T-helper 2 cell treated with Interferon-gamma antibody and Interleukin-4, amounts not matched to agents 5 μg/mL and 100 μg/mL, for 36 hours (primary cell): ENCODE measurements at regions not wholly inside any gene's neighbourhood (a gene's known extent, or its start where the extent isn't known, plus 50 kb on each side); places are given as distances from the start of the nearest gene placed in this dataset.

ENCODE experiments used
- DNase-seq: peaks from one replicate; pipeline ENCODE4 v3.0.0; 2021; ENCODE audit warnings: low spot score
- H3K27ac Mint-ChIP-seq: one replicate; pipeline ENCODE4 v1.8.0; 2021; ENCODE audit warnings: mild to moderate bottlenecking, mixed read lengths
- H3K27me3 Mint-ChIP-seq: one replicate; pipeline ENCODE4 v1.8.0; 2021; ENCODE audit warnings: low read depth, mixed read lengths
- H3K36me3 Mint-ChIP-seq: one replicate; pipeline ENCODE4 v1.8.0; 2021; ENCODE audit warnings: low read depth, mixed read lengths
- H3K4me1 Mint-ChIP-seq: one replicate; pipeline ENCODE4 v1.8.0; 2021; ENCODE audit warnings: low read depth, mixed read lengths
- H3K4me3 Mint-ChIP-seq: one replicate; pipeline ENCODE4 v1.8.0; 2022; ENCODE audit warnings: mild to moderate bottlenecking, moderate library complexity, mixed read lengths
- H3K9me3 Mint-ChIP-seq: one replicate; pipeline ENCODE4 v1.8.0; 2021; ENCODE audit warnings: mixed read lengths

DNA sequence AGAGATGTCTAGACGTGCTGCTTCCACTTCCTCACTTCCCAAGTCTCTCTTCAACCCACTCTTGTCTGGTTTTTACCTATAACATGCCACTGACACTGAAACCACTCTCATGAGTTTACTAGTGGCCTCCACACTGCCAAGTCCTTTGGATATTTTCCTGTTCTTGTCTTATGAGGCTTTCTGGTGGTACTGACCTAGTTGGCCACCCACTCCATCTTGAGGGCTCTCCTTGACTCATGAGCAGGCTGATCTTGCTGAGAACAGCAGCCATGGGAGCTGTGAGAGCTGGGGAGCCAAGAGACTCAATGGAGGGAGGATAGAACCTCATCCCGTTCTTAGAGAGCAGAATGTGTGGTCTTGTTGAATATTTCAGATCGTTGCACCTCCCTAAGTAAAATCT lies 283.4 kb upstream of the PRDM1 start:
- Mint-ChIP-seq H3K27ac (no peak overlapping the region), H3K9me3 (peaks cover 13% of the 10 kb centered on the region), H3K27me3 (no peaks in the 10 kb centered on the region), H3K36me3 (peaks cover 11% of the 10 kb centered on the region), H3K4me3 (no peak overlapping the region), H3K4me1 (peaks cover 26% of the 10 kb centered on the region)
- no peak for DNase-seq

DNA sequence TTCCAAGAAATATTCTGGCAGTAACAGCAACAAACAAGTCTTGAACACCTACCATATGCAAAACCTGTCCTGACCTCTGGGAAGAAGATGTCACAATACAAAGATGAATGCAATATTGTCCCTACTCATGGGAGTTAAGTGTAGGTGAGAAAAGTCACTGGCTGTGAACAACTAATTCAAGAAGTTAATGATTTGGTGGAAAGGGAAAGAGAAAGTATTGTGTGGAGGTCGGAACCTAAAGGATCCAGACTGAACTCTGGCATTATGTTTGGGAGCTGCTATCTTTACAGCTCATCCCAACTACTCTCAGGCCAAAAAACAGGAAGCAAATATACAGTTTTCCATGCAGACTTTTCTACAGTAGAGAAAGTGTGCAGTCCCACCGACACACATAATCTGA lies 285.3 kb upstream of the PRDM1 start:
- H3K27me3 Mint-ChIP-seq, result no peaks in the 10 kb centered on the region
- H3K4me1 Mint-ChIP-seq, result peaks cover 33% of the 10 kb centered on the region
- H3K36me3 Mint-ChIP-seq, result peaks cover 5% of the 10 kb centered on the region
- H3K4me3 Mint-ChIP-seq, result no peak overlapping the region
- no peak overlapping the region for H3K27ac Mint-ChIP-seq
- peaks cover 8% of the 10 kb centered on the region for H3K9me3 Mint-ChIP-seq
- no peak for DNase-seq

DNA sequence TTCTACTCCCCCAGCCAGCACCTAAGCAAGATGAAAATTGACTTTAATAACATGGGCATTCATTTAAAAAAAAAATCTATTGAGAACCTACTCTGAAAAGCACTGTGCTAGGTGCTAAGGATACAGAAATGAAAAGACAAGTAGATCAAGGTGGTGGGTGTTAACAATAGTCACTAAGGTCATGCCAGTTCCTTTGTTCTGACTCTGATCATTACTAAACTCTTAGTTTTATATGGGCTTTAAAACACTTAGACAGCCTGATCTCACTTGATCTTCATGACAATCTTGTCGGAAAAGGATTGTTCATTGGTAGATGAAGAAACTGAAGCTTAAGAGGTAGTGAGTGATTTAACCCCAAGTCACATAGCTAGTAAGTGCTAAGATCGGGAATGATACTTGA lies 285.7 kb upstream of the PRDM1 start:
- Mint-ChIP-seq H3K27ac (no peak overlapping the region), H3K9me3 (peaks cover 8% of the 10 kb centered on the region), H3K27me3 (no peaks in the 10 kb centered on the region)

DNA sequence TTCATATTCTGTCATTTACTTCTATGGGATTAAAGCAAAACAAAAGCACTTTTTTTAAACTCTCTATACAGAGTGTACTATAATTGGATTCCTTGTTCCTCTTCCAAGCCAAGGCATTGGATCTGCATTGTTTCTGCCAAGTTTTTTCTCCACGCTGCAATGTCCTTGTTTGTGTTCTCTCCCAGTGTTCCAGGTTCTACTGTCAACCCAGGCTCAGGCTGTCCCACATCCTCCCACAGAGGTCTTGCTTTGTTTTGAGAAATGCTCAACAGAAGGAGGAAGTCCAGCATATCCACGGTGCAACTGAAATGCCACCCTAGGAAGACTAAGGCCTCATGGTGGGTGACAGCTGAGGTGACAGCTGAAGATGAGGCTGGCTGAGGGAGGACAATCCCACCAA lies 287.1 kb upstream of the PRDM1 start:
- no peak for DNase-seq
- Mint-ChIP-seq H3K9me3 (peaks cover 8% of the 10 kb centered on the region), H3K4me3 (no peak overlapping the region), H3K4me1 (peaks cover 50% of the 10 kb centered on the region), H3K36me3 (peaks cover 5% of the 10 kb centered on the region), H3K27ac (no peak overlapping the region), H3K27me3 (no peaks in the 10 kb centered on the region)

More for the DNA sequence above, 285.7 kb upstream of the PRDM1 start:
- Mint-ChIP-seq H3K4me1 (peaks cover 37% of the 10 kb centered on the region), H3K4me3 (no peak overlapping the region), H3K36me3 (peaks cover 5% of the 10 kb centered on the region)
- DNase-seq, result no peak

DNA sequence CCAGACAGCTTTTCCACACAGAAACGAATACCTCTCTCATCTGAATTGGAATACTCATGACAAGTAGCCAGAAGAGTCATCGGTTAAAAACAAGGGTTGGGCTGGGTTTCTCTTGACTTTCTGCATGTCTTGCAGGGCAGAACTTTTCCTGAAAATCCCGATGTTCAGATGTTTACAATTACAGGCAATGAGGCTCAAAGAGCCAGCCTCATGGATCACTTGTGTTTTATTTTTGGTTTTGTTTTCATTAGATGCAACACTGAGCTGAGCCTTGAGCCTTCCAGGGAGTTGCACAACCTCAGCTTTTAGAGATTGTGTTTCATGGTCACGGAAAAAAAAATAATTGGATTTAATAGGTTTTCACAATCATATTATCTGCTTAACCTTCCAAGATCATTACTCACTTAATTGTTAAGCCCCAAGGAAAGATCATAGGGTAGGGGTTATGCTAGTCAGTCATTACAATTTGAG lies 288.1 kb upstream of the PRDM1 start:
- peaks cover 59% of the 10 kb centered on the region for H3K4me1 Mint-ChIP-seq
- no peak overlapping the region for H3K27ac Mint-ChIP-seq
- DNase-seq, result no peak
- H3K4me3 Mint-ChIP-seq, result no peak overlapping the region
- H3K27me3 Mint-ChIP-seq, result no peaks in the 10 kb centered on the region
- peaks cover 5% of the 10 kb centered on the region for H3K36me3 Mint-ChIP-seq
- peaks cover 8% of the 10 kb centered on the region for H3K9me3 Mint-ChIP-seq

DNA sequence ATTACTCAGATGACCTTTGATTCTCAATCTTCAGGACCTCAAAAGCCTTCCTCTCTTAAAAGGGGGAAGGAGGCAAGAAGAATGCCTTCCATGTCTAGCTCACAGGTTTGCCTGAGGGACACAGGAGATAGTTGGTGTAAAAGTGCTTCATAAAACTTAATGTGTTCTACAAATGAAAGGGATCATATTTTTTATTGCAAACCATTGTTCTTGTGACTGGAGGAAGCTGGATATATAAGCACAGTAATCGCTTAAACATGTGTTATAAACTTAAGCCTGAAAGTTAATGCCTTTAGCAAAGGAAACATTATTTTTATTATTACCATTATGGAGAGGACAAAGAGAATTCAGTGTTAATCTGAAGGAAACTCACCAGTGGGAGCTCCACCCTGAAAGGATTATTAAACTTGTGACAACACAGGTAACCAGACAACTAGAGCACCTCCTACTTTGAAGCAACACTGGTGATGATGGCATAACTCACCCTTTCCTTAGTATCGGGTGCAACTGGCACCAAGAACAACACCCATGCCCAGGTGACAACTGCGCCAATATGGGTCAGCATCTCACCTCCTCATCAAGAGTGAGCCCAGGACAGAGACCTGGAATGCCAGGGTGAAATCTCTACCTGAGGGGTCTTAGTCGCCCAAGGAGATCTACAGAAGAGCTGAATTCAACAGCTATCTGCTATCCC lies 288.7 kb upstream of the PRDM1 start:
- H3K36me3 Mint-ChIP-seq, result peaks cover 5% of the 10 kb centered on the region
- peaks cover 65% of the 10 kb centered on the region for H3K4me1 Mint-ChIP-seq
- no peak overlapping the region for H3K27ac Mint-ChIP-seq

DNA sequence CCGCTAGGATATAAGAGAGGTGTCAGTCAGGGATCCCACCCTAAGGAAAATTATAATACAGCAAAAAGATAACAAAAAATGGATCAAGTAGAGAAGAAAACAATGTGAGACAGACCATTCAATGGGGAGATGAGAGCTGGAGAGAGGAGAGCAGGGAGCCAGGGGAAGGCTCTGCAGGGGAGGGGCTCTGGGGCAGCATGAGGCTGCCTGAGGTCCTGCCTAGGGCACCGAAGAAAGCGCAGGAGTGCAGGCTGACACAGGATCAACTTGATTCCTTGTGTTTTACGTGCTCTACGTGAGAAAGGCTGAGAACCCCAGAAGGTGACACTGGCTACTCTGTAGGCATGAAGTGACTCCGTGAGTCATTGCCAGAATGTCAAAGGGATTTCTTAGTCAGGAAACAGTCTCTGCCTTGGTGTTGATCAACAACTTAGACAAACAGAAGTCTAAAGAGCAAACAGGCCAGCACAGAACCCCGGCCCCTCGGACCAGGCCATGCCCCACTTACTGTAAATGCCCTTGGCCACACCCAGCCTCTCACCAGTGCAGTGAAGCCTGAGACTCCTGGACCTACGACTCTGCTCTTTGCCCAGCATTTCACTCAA lies 290.1 kb upstream of the PRDM1 start:
- Mint-ChIP-seq H3K4me3 (no peak overlapping the region), H3K27me3 (no peaks in the 10 kb centered on the region), H3K27ac (peak overlapping the region; percentile 22), H3K4me1 (peaks cover 78% of the 10 kb centered on the region), H3K36me3 (peaks cover 2% of the 10 kb centered on the region), H3K9me3 (peaks cover 8% of the 10 kb centered on the region)
- DNase-seq, result peak; percentile 39

More for the DNA sequence above, 288.7 kb upstream of the PRDM1 start:
- Mint-ChIP-seq H3K4me3 (no peak overlapping the region), H3K27me3 (no peaks in the 10 kb centered on the region), H3K9me3 (peaks cover 8% of the 10 kb centered on the region)
- no peak for DNase-seq

DNA sequence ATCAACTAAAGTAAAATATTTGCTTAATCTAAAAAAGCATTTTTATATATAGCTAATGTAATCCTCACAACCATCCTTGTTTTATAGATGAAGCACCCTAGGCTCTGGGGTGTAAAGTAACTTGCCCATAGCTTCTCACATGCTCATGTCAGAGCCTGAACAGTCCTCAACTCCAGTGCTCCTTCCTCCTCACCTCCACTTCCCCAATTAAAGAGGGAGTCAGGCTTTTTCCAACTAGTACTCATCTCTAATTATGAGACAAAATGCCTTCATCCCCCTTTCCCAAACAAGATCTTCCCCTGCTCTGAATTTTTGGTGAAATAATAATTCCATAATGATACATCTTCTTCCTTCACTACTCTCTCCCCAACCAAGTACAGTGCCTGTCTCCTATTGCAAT lies 290.8 kb upstream of the PRDM1 start:
- peaks cover 76% of the 10 kb centered on the region for H3K4me1 Mint-ChIP-seq
- no peaks in the 10 kb centered on the region for H3K36me3 Mint-ChIP-seq
- H3K27ac Mint-ChIP-seq, result peak overlapping the region; percentile 22
- peaks cover 2% of the 10 kb centered on the region for H3K9me3 Mint-ChIP-seq
- no peaks in the 10 kb centered on the region for H3K27me3 Mint-ChIP-seq
- DNase-seq, result no peak
- no peak overlapping the region for H3K4me3 Mint-ChIP-seq

DNA sequence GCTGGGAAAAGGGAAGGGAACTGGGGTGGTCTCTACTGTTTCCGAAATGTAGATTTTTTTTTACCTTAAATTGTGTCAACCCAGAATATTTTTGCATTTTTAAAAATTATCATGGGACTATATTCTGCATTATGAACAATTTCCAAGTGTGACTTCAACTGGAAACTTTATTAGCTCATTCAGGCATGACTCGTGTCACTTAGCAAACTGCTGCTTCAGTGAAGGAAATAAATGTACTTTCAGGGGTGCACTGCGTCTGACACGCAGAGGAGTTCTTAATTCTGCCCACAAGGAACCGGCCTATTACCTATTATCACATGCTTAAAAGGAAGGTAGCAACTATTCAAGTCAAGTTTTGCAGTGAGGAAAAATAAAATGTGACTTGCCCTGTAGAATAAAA lies 291.3 kb upstream of the PRDM1 start:
- Mint-ChIP-seq H3K27ac (no peak overlapping the region), H3K27me3 (no peaks in the 10 kb centered on the region), H3K36me3 (no peaks in the 10 kb centered on the region), H3K4me3 (no peak overlapping the region), H3K4me1 (peaks cover 74% of the 10 kb centered on the region), H3K9me3 (no peaks in the 10 kb centered on the region)
- no peak for DNase-seq

DNA sequence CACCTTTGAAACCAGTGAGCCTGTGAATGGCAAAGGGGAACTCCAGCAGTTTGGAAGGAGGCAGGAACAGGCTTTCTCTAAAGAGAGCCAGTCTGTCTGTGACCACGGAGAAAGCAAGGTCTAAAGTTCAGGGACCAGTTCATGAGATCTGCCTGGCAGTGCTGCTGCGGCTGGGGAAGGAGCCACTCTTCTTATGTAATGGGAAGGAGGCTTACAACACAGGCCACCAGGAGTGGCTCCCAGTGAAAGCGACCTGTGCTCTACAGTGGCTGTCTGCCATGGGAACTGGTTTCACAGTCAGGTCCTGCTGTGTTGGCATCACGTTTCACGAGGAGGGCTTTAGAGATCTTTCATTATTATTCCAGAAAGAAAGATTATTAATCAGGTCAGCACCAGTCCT lies 291.9 kb upstream of the PRDM1 start:
- Mint-ChIP-seq H3K36me3 (no peaks in the 10 kb centered on the region), H3K9me3 (no peaks in the 10 kb centered on the region), H3K27me3 (no peaks in the 10 kb centered on the region), H3K4me3 (no peak overlapping the region), H3K4me1 (peaks cover 78% of the 10 kb centered on the region), H3K27ac (peak overlapping the region; percentile 43)
- DNase-seq, result no peak

DNA sequence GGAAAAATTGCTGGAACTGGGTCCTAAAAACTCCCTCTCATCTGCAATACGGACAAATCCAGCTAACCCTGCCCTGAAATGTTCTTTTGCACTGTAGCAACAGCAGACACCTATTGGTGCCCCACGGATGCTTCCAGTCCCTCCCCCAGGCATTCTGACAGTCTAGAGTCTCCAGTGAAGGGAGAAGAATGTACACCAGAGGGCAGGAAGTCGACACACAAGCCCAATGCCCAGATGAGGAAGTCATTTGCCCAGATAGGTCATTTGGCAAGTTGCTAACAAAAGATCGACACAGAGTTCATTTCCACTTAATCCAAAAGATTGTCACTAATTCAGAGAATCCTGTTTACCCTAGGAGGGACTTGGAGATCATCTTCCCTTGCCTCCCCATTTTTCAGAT lies 293.0 kb upstream of the PRDM1 start:
- Mint-ChIP-seq H3K9me3 (peaks cover under 1% of the 10 kb centered on the region), H3K27ac (peak overlapping the region; percentile 69), H3K27me3 (no peaks in the 10 kb centered on the region), H3K4me1 (peaks cover 74% of the 10 kb centered on the region), H3K36me3 (peaks cover 2% of the 10 kb centered on the region), H3K4me3 (peak overlapping the region; percentile 49)
- no peak for DNase-seq

DNA sequence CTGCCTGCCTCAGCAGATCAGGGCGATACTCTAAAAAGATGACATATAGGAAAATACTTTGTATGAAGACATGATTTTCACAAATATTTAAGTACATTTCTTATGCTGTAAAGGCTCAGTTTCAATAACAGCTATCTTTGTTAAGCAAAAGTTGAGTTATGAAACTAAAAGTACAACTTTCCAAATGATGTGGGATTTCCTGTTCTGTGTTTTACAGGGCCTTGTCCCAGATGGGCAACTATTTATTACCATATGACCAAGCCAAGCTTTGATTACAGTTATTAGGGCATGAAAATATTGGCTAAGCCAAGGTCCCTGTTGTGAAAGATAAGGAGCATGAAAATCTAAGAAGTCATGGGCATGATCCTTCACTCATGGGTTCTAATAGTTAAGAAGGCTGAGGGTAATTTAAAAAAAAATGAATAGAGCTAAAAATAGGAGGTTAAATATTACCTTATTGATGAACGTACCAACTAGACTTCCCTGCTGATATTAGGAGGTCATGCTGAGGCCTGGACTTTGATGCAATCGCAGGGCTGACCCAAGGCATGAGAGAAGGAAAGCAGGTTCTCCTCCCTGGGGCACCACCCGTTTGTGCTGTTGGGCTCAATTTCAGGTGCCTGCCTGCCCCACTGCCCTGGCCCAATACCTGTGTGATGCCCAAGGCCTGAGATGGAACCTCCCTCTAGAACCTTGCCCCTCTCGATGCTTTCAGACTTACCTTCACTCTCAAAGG lies 294.4 kb upstream of the PRDM1 start:
- Mint-ChIP-seq H3K4me1 (peaks cover 72% of the 10 kb centered on the region), H3K36me3 (peaks cover 11% of the 10 kb centered on the region), H3K9me3 (peaks cover 8% of the 10 kb centered on the region), H3K27me3 (no peaks in the 10 kb centered on the region), H3K27ac (peak overlapping the region; percentile 82), H3K4me3 (peak overlapping the region; percentile 31)
- no peak for DNase-seq

DNA sequence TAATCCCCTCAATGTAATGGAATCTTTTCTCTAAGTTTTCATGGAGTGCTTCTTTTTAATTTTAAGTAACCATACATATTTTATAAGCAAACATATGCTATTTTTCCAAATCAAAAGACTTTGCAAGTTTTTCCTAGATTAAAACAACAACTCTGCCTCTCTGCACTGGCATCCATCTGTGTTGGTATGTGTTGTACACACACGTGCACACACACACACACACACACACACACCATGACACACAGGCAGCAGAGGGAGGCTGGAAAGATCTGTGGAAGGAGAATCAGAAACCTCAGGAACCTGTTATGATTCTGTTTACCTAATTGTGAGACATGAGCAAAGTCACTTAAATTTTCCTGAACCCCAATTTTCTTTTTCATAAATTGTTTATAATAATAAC lies 295.0 kb upstream of the PRDM1 start:
- Mint-ChIP-seq H3K9me3 (peaks cover 8% of the 10 kb centered on the region), H3K27ac (peak overlapping the region; percentile 82), H3K4me1 (peaks cover 71% of the 10 kb centered on the region), H3K27me3 (no peaks in the 10 kb centered on the region), H3K4me3 (peak overlapping the region; percentile 31), H3K36me3 (peaks cover 11% of the 10 kb centered on the region)
- no peak for DNase-seq

DNA sequence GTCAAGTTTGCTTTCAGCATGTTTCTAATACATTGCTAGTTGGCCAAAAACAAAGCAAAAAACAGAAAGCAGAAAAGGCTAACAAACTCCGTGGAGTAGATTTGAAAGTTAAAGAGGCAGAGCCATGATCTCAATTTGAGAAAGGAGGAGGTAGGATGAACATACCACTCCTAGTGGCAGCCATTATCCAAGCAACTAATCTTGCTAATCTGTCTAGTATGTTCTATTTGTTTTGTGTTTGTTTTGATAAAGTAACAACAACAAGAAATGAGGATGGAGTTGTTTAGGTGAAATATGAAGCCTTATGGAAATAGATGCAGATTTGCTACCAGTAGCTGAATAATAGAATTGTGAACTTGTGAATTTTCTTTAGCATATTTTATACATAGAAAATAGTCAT lies 295.5 kb upstream of the PRDM1 start:
- DNase-seq, result no peak
- Mint-ChIP-seq H3K36me3 (peaks cover 13% of the 10 kb centered on the region), H3K27me3 (no peaks in the 10 kb centered on the region), H3K9me3 (peaks cover 8% of the 10 kb centered on the region), H3K27ac (peak overlapping the region; percentile 82), H3K4me3 (peak overlapping the region; percentile 29), H3K4me1 (peaks cover 73% of the 10 kb centered on the region)
